Fibroblast of skin of left quadriceps (primary cell): ENCODE measurements at regions not wholly inside any gene's neighbourhood (a gene's known extent, or its start where the extent isn't known, plus 50 kb on each side); places are given as distances from the start of the nearest gene placed in this dataset.
A peak's percentile ranks its signal among the peaks of the same experiment; 100 is the strongest.

ENCODE experiments used
- DNase-seq, 2 experiments: peaks; one replicate each; pipeline ENCODE4 v3.0.0-alpha.2; 2013; ENCODE audit warnings: low read depth in 2 of 2

GRCh38 chr6:148151896-148152643 is 190.6 kb upstream of the SASH1 start:
- no peak for DNase-seq

GRCh38 chr6:148154668-148155067 is 188.0 kb upstream of the SASH1 start:
- DNase-seq: no peak

- DNase-seq: no peak
These were observed 187.3 kb upstream of the SASH1 start for GRCh38 chr6:148155293-148155692.

GRCh38 chr6:148157841-148158240 is 184.8 kb upstream of the SASH1 start:
- DNase-seq: no peak

DNA sequence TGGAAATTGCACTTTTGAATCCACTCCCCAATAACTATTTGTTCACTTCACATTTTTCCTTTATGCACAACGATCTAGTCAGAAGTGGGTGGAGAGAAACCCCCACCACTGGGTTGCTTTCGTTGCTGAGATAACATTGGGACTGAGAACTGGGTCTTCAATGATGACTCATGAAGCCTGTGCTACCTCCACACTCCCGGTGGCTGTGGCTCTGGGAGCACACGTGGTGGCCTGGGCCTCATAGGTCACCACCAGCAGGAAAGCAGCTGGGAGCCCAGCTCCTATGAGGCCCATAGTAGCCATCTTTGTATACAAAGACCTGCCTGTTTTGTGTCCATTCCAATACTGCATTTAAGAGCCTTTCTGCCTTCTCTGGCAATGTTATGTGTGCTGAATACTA is 178.0 kb upstream of the SASH1 start:
- DNase-seq: no peak

DNA sequence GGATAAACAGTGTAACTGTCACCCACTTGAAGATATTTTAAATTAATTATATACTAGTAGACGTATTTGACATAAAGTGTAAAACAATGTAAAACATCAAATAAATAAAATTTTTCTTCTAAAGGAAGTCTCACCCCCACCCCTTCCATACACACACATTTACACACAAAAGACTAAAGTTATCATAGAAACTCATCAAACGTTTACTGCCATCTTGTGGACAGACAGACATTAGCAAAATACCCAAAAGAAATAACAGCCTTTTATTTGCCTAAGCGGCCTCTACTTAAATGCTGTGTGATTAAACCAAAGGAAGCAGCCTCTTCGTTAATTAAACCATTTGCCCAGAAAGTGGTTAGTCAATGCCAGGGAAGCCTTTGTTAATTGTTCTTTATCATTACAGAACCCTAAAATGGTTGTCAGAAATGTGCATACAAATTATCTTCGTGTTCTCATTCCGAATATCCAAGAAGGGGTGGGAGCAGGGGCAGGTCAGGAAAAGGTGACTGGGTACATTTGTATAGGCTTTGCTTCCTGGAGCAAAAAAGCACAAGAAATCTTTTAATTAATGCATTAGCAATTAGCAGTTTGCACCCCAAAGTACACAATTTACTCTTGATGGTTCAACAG is 176.2 kb upstream of the SASH1 start:
- peak; percentile 40 to 42 for DNase-seq

- DNase-seq: no peak
These were observed 172.9 kb upstream of the SASH1 start for GRCh38 chr6:148169706-148170105.

GRCh38 chr6:148170286-148170685 is 172.4 kb upstream of the SASH1 start:
- DNase-seq: no peak

GRCh38 chr6:148173548-148173947 is 169.1 kb upstream of the SASH1 start:
- no peak for DNase-seq

DNA sequence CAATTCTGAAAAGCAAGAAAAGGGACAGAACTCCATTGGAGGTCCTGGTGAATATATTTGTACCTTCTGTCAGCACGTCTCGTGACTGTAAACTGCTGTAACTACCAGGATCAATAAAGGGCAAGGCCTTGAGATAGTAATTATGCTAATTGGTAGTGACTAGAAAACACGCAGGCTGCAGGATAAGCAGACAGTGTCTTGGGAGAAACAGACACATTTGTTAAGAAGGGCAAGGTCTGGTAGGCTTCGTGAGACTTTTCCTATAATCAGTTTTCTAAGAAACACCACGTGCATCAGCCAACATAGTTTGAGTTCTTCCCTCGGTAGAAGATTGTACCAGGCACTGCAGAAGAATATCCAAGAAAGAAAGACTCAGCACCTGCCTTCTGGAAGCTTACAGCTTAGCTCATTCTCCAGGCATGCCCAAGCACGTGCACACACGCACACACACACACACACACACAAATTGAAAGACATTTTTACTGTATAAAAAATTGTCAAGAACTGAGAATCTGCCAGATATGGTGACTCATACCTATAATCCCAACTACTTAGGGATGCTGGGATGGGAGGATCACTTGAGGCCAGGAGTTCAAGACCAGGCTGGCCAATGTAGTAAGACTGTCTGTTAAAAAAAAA is 167.0 kb upstream of the SASH1 start:
- peak; percentile 24 to 28 for DNase-seq

DNA sequence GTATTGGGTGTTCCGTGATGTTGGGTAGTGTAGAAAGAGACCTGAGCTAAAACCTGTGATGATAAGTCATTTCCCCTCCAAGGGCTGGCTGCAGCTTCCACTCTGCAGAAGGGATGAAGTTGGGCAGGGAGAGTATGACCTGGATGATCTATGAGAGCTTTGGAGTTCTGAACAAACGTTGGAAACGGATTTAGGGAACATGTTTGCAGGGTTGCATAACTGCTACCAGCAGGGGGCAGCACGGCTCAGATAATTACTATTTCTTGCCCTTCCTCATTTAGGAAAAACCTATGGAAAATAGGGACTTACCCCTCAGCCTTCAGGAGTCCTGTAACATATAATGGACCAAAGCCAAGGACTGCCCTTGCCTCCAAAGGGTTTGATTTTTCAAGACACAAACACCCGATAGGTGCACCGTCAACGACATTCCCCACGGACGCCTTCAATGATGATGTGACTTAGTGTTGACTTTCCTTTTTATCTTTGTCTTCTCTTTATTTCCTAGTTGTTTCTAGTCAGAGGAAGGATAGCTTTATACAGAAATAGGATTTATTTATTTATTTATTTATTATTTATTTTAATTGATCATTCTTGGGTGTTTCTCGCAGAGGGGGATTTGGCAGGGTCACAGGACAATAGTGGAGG is 164.9 kb upstream of the SASH1 start:
- peak; percentile 34 to 37 for DNase-seq

DNA sequence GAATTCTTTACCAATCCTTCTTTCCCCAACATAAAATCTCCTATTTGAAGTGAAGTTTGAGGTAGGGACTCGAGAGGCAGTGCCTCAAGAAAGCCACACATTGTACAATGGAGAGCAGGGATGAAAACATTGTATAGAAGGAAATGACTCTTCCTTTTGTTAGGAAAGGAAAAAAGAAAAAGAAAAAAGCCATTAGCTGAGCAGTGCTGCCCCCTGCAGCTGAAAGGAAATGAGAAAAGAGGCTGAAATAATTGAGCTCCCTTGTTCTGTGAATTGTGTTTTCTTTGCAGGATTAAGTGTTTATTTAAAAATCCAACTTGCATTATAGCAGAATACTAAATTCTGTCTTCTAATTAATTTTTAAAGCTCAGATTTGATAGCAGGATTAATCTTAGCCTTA is 162.9 kb upstream of the SASH1 start:
- DNase-seq: no peak

GRCh38 chr6:148182378-148182777 is 160.3 kb upstream of the SASH1 start:
- no peak for DNase-seq

- DNase-seq: no peak
These were observed 158.9 kb upstream of the SASH1 start for GRCh38 chr6:148183776-148184175.

- DNase-seq: no peak
These were observed 155.7 kb upstream of the SASH1 start for GRCh38 chr6:148186916-148187315.

DNA sequence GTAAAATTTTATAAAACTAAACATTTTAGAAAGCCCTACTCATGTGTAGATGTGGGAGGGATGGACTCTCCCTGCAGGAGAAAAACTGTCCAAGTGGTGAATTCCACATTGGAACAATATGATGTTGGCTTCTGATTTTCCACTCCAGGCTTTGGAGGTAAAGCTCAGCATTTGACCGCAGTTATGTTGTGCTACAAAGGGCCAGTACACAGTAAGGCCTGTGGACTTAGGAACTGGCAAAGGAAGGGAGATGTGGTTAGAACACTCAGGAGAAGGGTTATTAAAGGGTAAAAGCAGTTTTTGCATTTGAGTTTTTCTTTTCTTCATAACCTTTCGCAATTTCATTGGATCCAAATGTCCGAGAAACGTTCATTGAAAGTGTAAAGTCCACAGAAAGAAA is 150.3 kb upstream of the SASH1 start:
- DNase-seq: peak; percentile 40

GRCh38 chr6:148193063-148193680 is 149.5 kb upstream of the SASH1 start:
- DNase-seq: no peak

- DNase-seq: no peak
These were observed 147.1 kb upstream of the SASH1 start for GRCh38 chr6:148195511-148195910.

GRCh38 chr6:148199584-148199983 is 143.1 kb upstream of the SASH1 start:
- no peak for DNase-seq

GRCh38 chr6:148200293-148200692 is 142.3 kb upstream of the SASH1 start:
- DNase-seq: no peak

- no peak for DNase-seq
These were observed 141.9 kb upstream of the SASH1 start for GRCh38 chr6:148200781-148201180.

- peak in 1 of 2 experiments; percentile 42 for DNase-seq
These were observed 139.2 kb upstream of the SASH1 start for GRCh38 chr6:148203281-148203925.
